RWPE2 (cell line): ENCODE measurements at regions not wholly inside any gene's neighbourhood (a gene's known extent, or its start where the extent isn't known, plus 50 kb on each side); places are given as distances from the start of the nearest gene placed in this dataset.
A peak's percentile ranks its signal among the peaks of the same experiment; 100 is the strongest.

Experiments
- ATAC-seq: fragments of 200-7000 bp; cut with Tn5 transposase; 3 replicates; pipeline ENCODE4 v1.9.1; 2021; ENCODE audit warnings: low read depth
- DNase-seq: peaks from one replicate; pipeline ENCODE4 v3.0.0-alpha.2; 2020; ENCODE audit warnings: low spot score
- H3K27ac ChIP-seq: fragments of 450-650 bp; 2 replicates; pipeline ENCODE4 v1.5.1; 2017; ENCODE audit warnings: mild to moderate bottlenecking; ENCODE audit not compliant: poor library complexity, severe bottlenecking
- H3K27me3 ChIP-seq: fragments of 250-450 bp; sonication (Bioruptor Pico); 2 replicates; pipeline ENCODE4 v1.5.1; 2021; ENCODE audit warnings: mild to moderate bottlenecking, moderate library complexity; ENCODE audit not compliant: insufficient read depth, poor library complexity, severe bottlenecking
- H3K36me3 ChIP-seq: fragments of 250-450 bp; sonication (Bioruptor Pico); 2 replicates; pipeline ENCODE4 v1.5.1; 2020; ENCODE audit warnings: low read depth, mild to moderate bottlenecking, moderate library complexity
- H3K4me1 ChIP-seq: fragments of 250-450 bp; sonication (Bioruptor Pico); 2 replicates; pipeline ENCODE4 v1.5.1; 2021; ENCODE audit warnings: mild to moderate bottlenecking, moderate library complexity; ENCODE audit not compliant: insufficient read depth, poor library complexity, severe bottlenecking
- H3K4me3 ChIP-seq: fragments of 250-450 bp; sonication (Bioruptor Pico); 2 replicates; pipeline ENCODE4 v1.5.1; 2021; ENCODE audit warnings: mild to moderate bottlenecking, moderate library complexity; ENCODE audit not compliant: severe bottlenecking
- H3K9me3 ChIP-seq: fragments of 250-450 bp; sonication (Bioruptor Pico); 2 replicates; pipeline ENCODE4 v1.5.1; 2021; ENCODE audit warnings: mild to moderate bottlenecking, moderate library complexity; ENCODE audit not compliant: severe bottlenecking
- TF ChIP-seq, protein P1 (sequence below): fragments of 450-650 bp; IDR thresholded peaks from one replicate; pipeline ENCODE4 v1.5.1; 2017; ENCODE audit warnings: mild to moderate bottlenecking, moderate library complexity; ENCODE audit not compliant: poor library complexity, severe bottlenecking

DNA sequence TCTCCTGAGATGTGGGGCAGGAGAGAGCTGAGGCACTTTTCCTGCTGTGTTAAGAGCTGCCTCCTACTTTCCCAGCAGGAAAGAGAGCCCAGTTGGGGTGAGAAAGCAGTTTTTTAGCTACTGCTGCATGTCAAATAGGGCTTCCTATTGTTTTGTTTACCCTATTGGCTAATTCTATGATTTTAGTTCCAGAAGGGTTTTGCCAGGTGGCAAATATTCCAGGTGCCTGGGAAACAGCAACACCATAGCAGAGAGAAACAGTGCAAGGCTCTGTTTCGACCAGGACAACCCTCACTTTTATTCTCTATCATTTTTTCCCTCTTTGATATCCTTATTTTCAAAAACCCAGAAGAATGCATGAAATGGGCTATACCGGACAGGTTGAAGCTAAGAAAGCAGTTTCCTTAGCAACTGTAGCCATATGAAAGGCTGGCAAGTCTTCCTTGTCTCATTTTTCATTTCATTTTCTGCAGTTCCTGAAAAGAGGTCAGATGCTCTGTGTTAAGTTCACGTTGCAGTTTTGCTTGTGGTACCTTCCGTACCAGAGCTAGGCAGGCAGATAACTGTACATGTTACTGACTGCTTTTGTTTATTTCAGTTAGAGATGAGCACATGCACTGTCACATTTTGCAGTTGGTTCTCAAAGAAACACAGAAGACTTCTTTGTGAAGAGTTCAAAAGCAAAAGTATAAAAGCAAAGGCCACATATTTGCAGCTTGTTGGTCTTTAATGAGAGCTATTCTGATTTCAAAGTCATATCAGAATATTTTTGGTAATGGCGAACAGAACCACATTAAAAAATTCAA lies 84.8 kb downstream of the AQP4 start:
- Histone ChIP-seq H3K36me3 (no peaks in the 10 kb centered on the region), H3K27me3 (peaks cover 4% of the 10 kb centered on the region), H3K27ac (no peak overlapping the region), H3K9me3 (no peaks in the 10 kb centered on the region), H3K4me3 (no peak overlapping the region), H3K4me1 (peaks cover 5% of the 10 kb centered on the region)
- no peak for DNase-seq
- ATAC-seq = no peak
- TF ChIP-seq, protein P1, sequence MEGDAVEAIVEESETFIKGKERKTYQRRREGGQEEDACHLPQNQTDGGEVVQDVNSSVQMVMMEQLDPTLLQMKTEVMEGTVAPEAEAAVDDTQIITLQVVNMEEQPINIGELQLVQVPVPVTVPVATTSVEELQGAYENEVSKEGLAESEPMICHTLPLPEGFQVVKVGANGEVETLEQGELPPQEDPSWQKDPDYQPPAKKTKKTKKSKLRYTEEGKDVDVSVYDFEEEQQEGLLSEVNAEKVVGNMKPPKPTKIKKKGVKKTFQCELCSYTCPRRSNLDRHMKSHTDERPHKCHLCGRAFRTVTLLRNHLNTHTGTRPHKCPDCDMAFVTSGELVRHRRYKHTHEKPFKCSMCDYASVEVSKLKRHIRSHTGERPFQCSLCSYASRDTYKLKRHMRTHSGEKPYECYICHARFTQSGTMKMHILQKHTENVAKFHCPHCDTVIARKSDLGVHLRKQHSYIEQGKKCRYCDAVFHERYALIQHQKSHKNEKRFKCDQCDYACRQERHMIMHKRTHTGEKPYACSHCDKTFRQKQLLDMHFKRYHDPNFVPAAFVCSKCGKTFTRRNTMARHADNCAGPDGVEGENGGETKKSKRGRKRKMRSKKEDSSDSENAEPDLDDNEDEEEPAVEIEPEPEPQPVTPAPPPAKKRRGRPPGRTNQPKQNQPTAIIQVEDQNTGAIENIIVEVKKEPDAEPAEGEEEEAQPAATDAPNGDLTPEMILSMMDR = no peak

DNA sequence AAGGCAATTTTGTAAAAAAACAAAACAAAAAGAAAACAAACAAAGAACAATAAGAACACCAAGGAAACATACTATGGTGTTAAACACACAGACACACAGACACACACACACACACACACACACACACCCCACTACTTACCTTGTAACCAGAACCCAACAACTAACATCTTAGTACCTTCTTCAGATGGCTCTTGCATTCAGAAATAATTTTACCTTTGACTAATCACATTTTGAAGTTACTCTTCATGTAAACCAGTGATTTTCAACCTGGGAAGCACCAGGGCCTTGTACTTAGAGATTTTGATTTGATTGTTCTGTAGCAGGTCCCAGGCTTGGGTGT lies 87.5 kb downstream of the AQP4 start:
- ATAC-seq (no peak), DNase-seq (no peak)
- H3K4me1 ChIP-seq = peaks cover 5% of the 10 kb centered on the region
- H3K36me3 ChIP-seq = no peaks in the 10 kb centered on the region
- no peak overlapping the region for H3K27ac ChIP-seq
- no peak overlapping the region for H3K4me3 ChIP-seq
- TF ChIP-seq, protein P1 = no peak
- H3K27me3 ChIP-seq = peaks cover 4% of the 10 kb centered on the region
- H3K9me3 ChIP-seq = no peaks in the 10 kb centered on the region

DNA sequence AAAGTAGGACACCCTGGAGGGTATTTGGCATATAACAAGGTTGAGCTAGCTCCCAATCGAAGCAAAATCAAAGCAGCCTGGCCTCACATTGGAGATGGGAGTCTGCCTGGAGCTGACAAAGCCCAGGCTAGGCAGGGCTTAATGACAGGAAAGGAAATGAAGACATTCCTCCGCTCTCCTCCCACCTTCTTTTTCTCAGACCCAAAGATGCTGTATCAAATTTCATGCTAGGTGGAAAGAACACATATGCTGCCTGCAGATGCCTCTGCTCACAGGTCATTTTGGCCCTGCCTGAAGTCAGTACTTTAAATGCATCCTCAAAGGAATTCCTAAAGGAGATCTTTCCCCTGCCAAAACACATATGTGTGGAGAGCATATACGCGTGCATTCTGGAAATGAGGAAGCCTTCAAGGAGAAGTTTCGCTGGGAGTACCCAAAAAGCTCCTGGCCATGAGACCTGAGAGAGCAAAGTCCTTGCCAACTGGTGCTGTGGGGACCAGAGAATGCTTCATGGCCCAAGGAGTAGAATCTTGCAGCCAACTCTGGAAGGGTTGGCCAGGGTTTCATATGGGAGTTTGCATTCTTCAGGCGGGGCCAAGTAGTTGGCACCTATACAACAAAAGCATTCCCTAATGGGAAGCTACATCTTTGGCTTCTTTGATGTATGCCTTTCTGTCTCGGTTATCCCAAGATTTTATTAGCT lies 88.0 kb downstream of the AQP4 start:
- H3K4me1 ChIP-seq = peaks cover 5% of the 10 kb centered on the region
- H3K27me3 ChIP-seq = peaks cover 4% of the 10 kb centered on the region
- H3K36me3 ChIP-seq = no peaks in the 10 kb centered on the region
- no peak overlapping the region for H3K4me3 ChIP-seq
- TF ChIP-seq, protein P1 = no peak
- no peak overlapping the region for H3K27ac ChIP-seq
- no peak for DNase-seq
- H3K9me3 ChIP-seq = no peaks in the 10 kb centered on the region
- ATAC-seq = peak; percentile 78

DNA sequence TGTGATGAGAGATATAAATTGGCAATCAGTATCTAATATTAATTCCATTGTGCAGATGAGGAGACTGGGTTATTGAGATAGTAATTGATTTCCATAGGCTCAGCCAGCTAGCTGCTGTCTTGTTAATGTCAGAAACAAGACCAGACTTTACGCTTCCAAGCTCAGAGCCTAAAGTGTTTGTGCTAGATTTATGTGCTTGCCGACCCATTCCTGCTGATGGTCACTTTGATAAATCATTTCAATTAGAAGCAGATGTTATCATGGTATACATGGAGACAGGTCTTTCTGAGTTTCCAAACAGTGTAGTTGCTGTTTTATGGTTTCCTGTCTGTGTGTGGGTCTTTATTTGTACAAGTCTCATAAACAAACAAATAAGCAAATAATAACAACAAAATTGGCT lies 92.8 kb downstream of the AQP4 start:
- Histone ChIP-seq H3K4me1 (peaks cover 5% of the 10 kb centered on the region), H3K9me3 (no peaks in the 10 kb centered on the region), H3K27ac (no peak overlapping the region), H3K4me3 (no peak overlapping the region), H3K36me3 (no peaks in the 10 kb centered on the region), H3K27me3 (peaks cover 4% of the 10 kb centered on the region)
- ATAC-seq (no peak), DNase-seq (no peak)
- TF ChIP-seq, protein P1 = no peak

DNA sequence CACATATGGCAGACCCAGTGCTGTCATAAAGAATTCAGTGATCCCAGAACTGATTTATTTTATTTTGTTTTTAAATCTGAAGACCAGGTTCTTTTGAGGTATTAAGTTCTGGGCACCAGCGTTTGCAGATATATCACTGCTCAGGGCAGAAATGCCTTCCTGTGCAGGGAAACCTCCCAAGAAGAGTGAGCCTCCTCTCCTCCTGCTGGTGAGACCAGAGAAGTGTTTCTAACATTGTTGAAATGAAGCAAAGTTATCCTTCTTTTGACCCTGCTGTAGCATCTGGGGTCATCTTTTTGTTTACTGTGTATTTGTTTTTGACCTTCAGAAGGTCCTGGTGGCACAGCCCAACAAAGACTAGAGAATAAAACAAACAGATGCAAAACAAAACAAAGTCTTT lies 94.0 kb downstream of the AQP4 start:
- Histone ChIP-seq H3K27me3 (peaks cover 4% of the 10 kb centered on the region), H3K4me1 (no peaks in the 10 kb centered on the region), H3K9me3 (no peaks in the 10 kb centered on the region), H3K36me3 (no peaks in the 10 kb centered on the region), H3K4me3 (no peak overlapping the region), H3K27ac (no peak overlapping the region)
- ATAC-seq (no peak), DNase-seq (no peak)
- TF ChIP-seq, protein P1 = no peak
